HFFc6 (cell line): ENCODE measurements at regions not wholly inside any gene's neighbourhood (a gene's known extent, or its start where the extent isn't known, plus 50 kb on each side); places are given as distances from the start of the nearest gene placed in this dataset.

Experiments
- DNase-seq: peaks from one replicate; pipeline ENCODE4 v3.0.0-alpha.2; 2018
- H3K27ac Mint-ChIP-seq: 2 replicates; pipeline ENCODE4 v1.8.0; 2020; ENCODE audit warnings: mild to moderate bottlenecking, mixed read lengths
- H3K27me3 Mint-ChIP-seq: 2 replicates; pipeline ENCODE4 v1.8.0; 2021; ENCODE audit warnings: mild to moderate bottlenecking, moderate library complexity, mixed read lengths; ENCODE audit not compliant: insufficient read depth
- H3K36me3 Mint-ChIP-seq: 2 replicates; pipeline ENCODE4 v1.8.0; 2021; ENCODE audit warnings: low read depth, mixed read lengths
- H3K4me1 Mint-ChIP-seq: 2 replicates; pipeline ENCODE4 v1.8.0; 2020; ENCODE audit warnings: low read depth, mixed read lengths
- H3K4me3 Mint-ChIP-seq: 2 replicates; pipeline ENCODE4 v1.8.0; 2020; ENCODE audit warnings: mild to moderate bottlenecking, moderate library complexity, mixed read lengths
- H3K9me3 Mint-ChIP-seq: 2 replicates; pipeline ENCODE4 v1.8.0; 2020; ENCODE audit warnings: mild to moderate bottlenecking, mixed read lengths
- CTCF ChIP-seq: fragments of 200-600 bp; sonication (generic); IDR thresholded peaks from 2 replicates; pipeline ENCODE4 v1.5.0; 2021; ENCODE audit warnings: antibody characterized with exemption, mild to moderate bottlenecking

DNA sequence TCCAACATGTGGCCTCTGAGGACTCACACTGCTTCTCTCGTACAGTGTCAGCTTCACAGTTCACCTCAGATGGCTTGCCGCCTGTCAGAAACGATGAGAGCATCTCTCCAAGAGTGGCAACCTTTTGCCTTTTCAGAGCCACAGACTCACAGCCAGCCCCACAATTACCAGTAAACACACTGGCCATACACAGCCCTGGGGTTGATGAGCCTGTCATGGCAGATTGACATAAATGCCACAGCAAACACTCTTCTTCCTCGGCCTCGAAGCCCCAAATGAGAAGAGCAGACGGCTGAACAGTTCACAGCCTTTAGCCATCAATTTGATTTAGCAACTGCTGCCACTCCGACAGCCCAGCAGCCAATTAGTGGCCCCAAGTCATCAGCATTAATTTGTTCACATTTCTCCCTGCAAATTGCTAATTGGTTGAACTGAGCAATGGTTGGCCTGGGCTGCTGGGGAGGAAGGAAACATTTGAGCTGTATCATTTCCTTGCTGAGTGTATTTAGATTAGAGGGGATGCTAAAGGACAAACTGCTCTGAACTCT is 1142.9 kb downstream of the SORCS3 start:
- no peak for TF ChIP-seq CTCF
- Mint-ChIP-seq H3K27me3 (no peaks in the 10 kb centered on the region), H3K36me3 (peaks cover 7% of the 10 kb centered on the region; the same call in 1 of the 2 replicates), H3K4me1 (no peaks in the 10 kb centered on the region), H3K9me3 (peaks cover 55% of the 10 kb centered on the region), H3K27ac (no peak overlapping the region), H3K4me3 (no peak overlapping the region)
- no peak for DNase-seq

DNA sequence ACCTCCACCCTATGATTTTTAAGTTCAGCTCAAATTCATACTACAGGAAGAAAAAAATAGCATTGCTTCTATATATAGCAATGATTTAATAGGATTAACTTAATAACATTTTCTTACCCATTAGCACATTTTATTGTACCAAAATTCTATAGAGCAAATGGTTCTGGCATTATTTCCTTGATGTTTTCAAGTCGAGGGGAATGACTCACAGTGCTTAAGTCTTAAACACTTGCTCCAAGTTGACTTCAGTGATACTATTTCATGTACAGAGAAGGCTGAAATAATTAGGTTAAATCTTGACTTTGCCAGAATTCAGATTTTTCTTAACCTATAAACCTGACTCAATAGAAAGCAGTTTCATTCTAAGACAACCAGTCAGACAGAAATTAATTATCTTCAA is 1133.8 kb downstream of the SORCS3 start:
- no peak overlapping the region for H3K27ac Mint-ChIP-seq
- no peak for DNase-seq
- H3K9me3 Mint-ChIP-seq: peaks cover 20% of the 10 kb centered on the region
- peaks cover 2% of the 10 kb centered on the region; the same call in 1 of the 2 replicates for H3K27me3 Mint-ChIP-seq
- no peaks in the 10 kb centered on the region for H3K4me1 Mint-ChIP-seq
- H3K4me3 Mint-ChIP-seq: no peak overlapping the region
- TF ChIP-seq CTCF: no peak
- H3K36me3 Mint-ChIP-seq: no peaks in the 10 kb centered on the region

DNA sequence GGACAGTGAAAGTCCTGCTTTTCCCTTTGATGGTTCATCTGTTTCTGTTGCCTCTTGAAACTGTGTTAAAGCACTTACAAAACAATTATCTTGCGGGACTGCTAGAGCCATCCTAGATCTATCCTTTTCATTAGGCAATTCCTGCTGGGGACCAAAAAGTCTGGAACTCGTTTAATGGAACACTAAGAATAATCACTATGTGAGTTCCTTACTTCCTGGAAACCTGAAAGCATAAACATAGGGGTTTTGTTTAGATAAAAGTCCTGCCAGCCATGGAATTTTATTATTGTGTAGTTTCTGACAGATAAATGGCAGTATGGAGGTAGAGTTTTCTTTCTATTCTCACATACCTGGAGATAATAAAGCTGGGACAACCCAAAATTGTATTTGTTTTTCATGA is 1133.3 kb downstream of the SORCS3 start:
- H3K27ac Mint-ChIP-seq: no peak overlapping the region
- peaks cover 2% of the 10 kb centered on the region for H3K27me3 Mint-ChIP-seq
- H3K4me1 Mint-ChIP-seq: no peaks in the 10 kb centered on the region
- H3K9me3 Mint-ChIP-seq: peaks cover 20% of the 10 kb centered on the region
- H3K4me3 Mint-ChIP-seq: no peak overlapping the region
- DNase-seq: no peak
- H3K36me3 Mint-ChIP-seq: no peaks in the 10 kb centered on the region
- TF ChIP-seq CTCF: no peak

DNA sequence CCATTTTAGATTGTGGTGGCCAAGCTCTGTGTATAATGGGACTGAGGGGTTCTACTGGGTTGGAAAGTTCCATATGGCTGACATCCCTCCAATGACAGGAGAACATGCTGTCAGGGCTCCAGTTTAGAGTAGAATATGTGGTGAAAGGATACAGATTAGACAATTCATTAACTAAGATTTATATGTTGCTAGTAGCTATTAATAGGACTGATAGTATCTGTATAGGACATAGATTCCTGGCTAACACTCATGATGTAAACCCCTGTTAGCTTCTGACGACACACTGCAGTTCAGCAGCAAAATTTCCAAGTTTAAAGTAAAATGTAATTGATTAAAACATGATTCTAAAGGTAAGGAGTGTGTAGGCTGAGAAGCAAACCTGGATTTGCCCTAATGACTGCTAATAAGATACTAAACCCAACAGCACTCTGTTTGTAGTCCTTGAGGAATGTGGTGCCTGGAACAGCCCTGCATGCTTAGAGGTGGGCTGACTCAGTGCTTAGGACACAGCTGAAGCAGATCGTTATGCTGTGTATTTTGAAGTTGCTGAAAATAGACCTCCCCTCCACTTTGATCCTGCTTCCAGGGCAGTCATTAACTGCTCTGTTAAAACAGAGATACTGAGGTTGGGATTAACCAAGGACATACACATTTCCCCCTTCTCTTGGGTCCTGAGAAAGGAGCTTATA is 1129.6 kb downstream of the SORCS3 start:
- TF ChIP-seq CTCF: no peak
- Mint-ChIP-seq H3K27me3 (peaks cover 2% of the 10 kb centered on the region), H3K4me3 (no peak overlapping the region), H3K36me3 (no peaks in the 10 kb centered on the region), H3K27ac (no peak overlapping the region), H3K9me3 (peaks cover 40% of the 10 kb centered on the region), H3K4me1 (no peaks in the 10 kb centered on the region)
- no peak for DNase-seq

GRCh38 chr10:105769248-105770184 is 1128.4 kb downstream of the SORCS3 start:
- peaks cover 2% of the 10 kb centered on the region for H3K27me3 Mint-ChIP-seq
- no peaks in the 10 kb centered on the region for H3K4me1 Mint-ChIP-seq
- no peak for DNase-seq
- no peak overlapping the region for H3K4me3 Mint-ChIP-seq
- peaks cover 48% of the 10 kb centered on the region for H3K9me3 Mint-ChIP-seq
- no peak overlapping the region for H3K27ac Mint-ChIP-seq
- no peak for TF ChIP-seq CTCF
- no peaks in the 10 kb centered on the region for H3K36me3 Mint-ChIP-seq
